Urinary bladder (tissue), 3 donors: ENCODE measurements at regions not wholly inside any gene's neighbourhood (a gene's known extent, or its start where the extent isn't known, plus 50 kb on each side); places are given as distances from the start of the nearest gene placed in this dataset.

ENCODE experiments used
- DNase-seq: peaks from one replicate; pipeline ENCODE4 v3.0.0-alpha.2; 2015; ENCODE audit errors: extremely low spot score
- H3K27ac ChIP-seq: one replicate; pipeline ENCODE4 v1.5.1; 2013; ENCODE audit warnings: low read depth, mild to moderate bottlenecking, moderate library complexity
- H3K36me3 ChIP-seq: one replicate; pipeline ENCODE4 v1.6.1; 2013; ENCODE audit warnings: mild to moderate bottlenecking, moderate library complexity; ENCODE audit not compliant: insufficient read depth
- H3K4me1 ChIP-seq: one replicate; pipeline ENCODE4 v1.6.1; 2013; ENCODE audit warnings: mild to moderate bottlenecking, moderate library complexity; ENCODE audit not compliant: insufficient read depth
- H3K4me3 ChIP-seq: one replicate; pipeline ENCODE4 v1.5.1; 2013; ENCODE audit warnings: low read depth, low read length
- WGBS: extraction: QIAGEN DNeasy Blood & Tissue Kit; methylation state at CpG from one replicate; pipeline ENCODE4 v1.1.7; 2013; 5-methylcytosine and 5-hydroxymethylcytosine counted together
- donor health status: healthy with polysubstance abuse.
- donor health status: healthy.

GRCh38 chr11:112727341-112727841 lies 233.8 kb upstream of the NCAM1 start:
- WGBS, result 45% methylated on average over 3 of the region's 3 CpGs
- H3K4me1 ChIP-seq, result no peaks in the 10 kb centered on the region
- DNase-seq, result no peak
- no peaks in the 10 kb centered on the region for H3K36me3 ChIP-seq
- H3K4me3 ChIP-seq, result no peak overlapping the region
- H3K27ac ChIP-seq, result no peak overlapping the region

DNA sequence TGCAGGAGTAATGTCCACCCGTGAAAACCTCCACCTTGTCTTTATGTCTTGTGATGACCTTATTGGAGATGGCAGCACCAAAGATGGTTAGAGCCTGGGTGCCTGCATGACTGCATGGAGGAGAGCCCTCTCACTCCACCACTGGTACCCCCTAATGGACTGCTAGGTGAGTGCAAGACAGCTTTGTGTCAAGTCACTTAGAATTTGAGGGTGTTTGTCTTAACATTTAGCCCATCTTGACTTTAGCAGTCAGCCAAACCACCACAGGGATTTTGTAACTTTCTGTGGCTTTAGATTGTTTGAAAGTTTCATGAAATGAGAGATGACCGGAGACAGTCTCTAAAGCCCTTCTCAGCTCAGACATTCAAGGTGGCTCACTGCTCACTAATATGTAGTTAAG lies 232.9 kb upstream of the NCAM1 start:
- no peak overlapping the region for H3K4me3 ChIP-seq
- no peaks in the 10 kb centered on the region for H3K4me1 ChIP-seq
- no peaks in the 10 kb centered on the region for H3K36me3 ChIP-seq
- DNase-seq, result no peak
- H3K27ac ChIP-seq, result no peak overlapping the region
- WGBS, result 87% methylated on average over 2 of the region's 2 CpGs

- Histone ChIP-seq H3K27ac (no peak overlapping the region), H3K36me3 (no peaks in the 10 kb centered on the region), H3K4me1 (no peaks in the 10 kb centered on the region), H3K4me3 (no peak overlapping the region)
- 89% methylated on average over 4 of the region's 4 CpGs for WGBS
- DNase-seq, result no peak
Observed at GRCh38 chr11:112728716-112729115, 232.5 kb upstream of the NCAM1 start.

GRCh38 chr11:112730591-112730990 lies 230.6 kb upstream of the NCAM1 start:
- H3K36me3 ChIP-seq, result no peaks in the 10 kb centered on the region
- no peaks in the 10 kb centered on the region for H3K4me1 ChIP-seq
- DNase-seq, result no peak
- 54% methylated on average over 5 of the region's 5 CpGs for WGBS
- no peak overlapping the region for H3K27ac ChIP-seq
- no peak overlapping the region for H3K4me3 ChIP-seq

GRCh38 chr11:112731538-112731937 lies 229.7 kb upstream of the NCAM1 start:
- Histone ChIP-seq H3K36me3 (no peaks in the 10 kb centered on the region), H3K4me3 (no peak overlapping the region), H3K27ac (no peak overlapping the region), H3K4me1 (no peaks in the 10 kb centered on the region)
- 83% methylated on average over 2 of the region's 2 CpGs for WGBS
- DNase-seq, result no peak

DNA sequence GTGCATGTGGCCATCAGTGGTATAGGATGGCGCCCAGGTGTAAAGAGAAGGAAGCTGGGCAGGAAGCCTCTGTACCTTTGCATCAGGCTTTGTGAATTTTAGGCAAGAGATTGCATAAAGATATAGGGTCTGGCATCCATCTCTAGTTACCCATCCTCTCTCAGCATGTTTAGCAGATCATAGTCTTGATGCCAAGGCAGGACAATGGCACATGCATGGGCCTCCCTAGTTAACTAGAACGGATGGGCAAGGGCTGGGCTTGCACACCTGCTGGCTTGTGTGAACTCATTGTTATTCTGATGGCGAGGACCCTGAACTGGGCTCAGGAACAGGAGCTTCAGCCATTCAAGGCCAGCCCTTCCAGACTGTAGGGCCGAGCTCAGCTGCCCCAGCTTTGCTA lies 229.2 kb upstream of the NCAM1 start:
- no peaks in the 10 kb centered on the region for H3K4me1 ChIP-seq
- no peak for DNase-seq
- H3K4me3 ChIP-seq, result no peak overlapping the region
- no peak overlapping the region for H3K27ac ChIP-seq
- WGBS, result 75% methylated on average over 4 of the region's 4 CpGs
- H3K36me3 ChIP-seq, result no peaks in the 10 kb centered on the region

DNA sequence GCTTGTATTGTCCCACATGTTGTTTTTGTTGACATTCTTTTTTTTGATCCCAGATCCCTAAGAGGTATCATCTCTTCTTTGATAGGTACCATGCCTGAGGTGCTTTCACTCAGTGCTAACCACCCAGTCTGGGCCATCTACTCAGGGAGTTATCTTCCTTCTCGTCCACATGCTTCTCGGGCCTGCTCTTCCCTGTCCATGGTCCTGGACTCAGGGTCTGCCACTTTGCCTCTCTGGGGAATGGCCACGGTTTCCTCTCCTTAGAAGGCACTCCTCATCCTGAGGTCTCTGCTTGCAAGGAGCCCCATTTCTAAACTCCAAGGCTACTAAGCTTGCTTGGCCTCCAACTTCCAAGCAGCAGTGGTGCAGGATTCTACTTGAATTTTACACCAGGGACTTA lies 227.0 kb upstream of the NCAM1 start:
- H3K4me3 ChIP-seq, result no peak overlapping the region
- H3K36me3 ChIP-seq, result no peaks in the 10 kb centered on the region
- DNase-seq, result peak; percentile 20
- H3K4me1 ChIP-seq, result no peaks in the 10 kb centered on the region
- 6% methylated on average over 3 of the region's 3 CpGs for WGBS
- H3K27ac ChIP-seq, result no peak overlapping the region

- no peak overlapping the region for H3K27ac ChIP-seq
- no peak overlapping the region for H3K4me3 ChIP-seq
- no peak for DNase-seq
- H3K36me3 ChIP-seq, result no peaks in the 10 kb centered on the region
- 67% methylated on average over 2 of the region's 2 CpGs for WGBS
- H3K4me1 ChIP-seq, result no peaks in the 10 kb centered on the region
Observed at GRCh38 chr11:112735470-112735869, 225.8 kb upstream of the NCAM1 start.

- Histone ChIP-seq H3K4me3 (no peak overlapping the region), H3K36me3 (no peaks in the 10 kb centered on the region), H3K4me1 (no peaks in the 10 kb centered on the region), H3K27ac (no peak overlapping the region)
- no peak for DNase-seq
- WGBS, result 54% methylated on average over 2 of the region's 2 CpGs
Observed at GRCh38 chr11:112744041-112744440, 217.2 kb upstream of the NCAM1 start.

GRCh38 chr11:112745973-112746372 lies 215.2 kb upstream of the NCAM1 start:
- Histone ChIP-seq H3K4me1 (no peaks in the 10 kb centered on the region), H3K4me3 (no peak overlapping the region), H3K27ac (no peak overlapping the region), H3K36me3 (no peaks in the 10 kb centered on the region)
- 75% methylated on average over 6 of the region's 6 CpGs for WGBS
- no peak for DNase-seq

GRCh38 chr11:112748252-112748651 lies 213.0 kb upstream of the NCAM1 start:
- 76% methylated on average over 5 of the region's 5 CpGs for WGBS
- H3K27ac ChIP-seq, result no peak overlapping the region
- H3K4me1 ChIP-seq, result no peaks in the 10 kb centered on the region
- no peak overlapping the region for H3K4me3 ChIP-seq
- DNase-seq, result no peak
- no peaks in the 10 kb centered on the region for H3K36me3 ChIP-seq

- H3K27ac ChIP-seq, result no peak overlapping the region
- WGBS, result 25% methylated on average over 10 of the region's 10 CpGs
- no peaks in the 10 kb centered on the region for H3K4me1 ChIP-seq
- DNase-seq, result no peak
- no peaks in the 10 kb centered on the region for H3K36me3 ChIP-seq
- H3K4me3 ChIP-seq, result no peak overlapping the region
Observed at GRCh38 chr11:112748713-112749543, 212.3 kb upstream of the NCAM1 start.

DNA sequence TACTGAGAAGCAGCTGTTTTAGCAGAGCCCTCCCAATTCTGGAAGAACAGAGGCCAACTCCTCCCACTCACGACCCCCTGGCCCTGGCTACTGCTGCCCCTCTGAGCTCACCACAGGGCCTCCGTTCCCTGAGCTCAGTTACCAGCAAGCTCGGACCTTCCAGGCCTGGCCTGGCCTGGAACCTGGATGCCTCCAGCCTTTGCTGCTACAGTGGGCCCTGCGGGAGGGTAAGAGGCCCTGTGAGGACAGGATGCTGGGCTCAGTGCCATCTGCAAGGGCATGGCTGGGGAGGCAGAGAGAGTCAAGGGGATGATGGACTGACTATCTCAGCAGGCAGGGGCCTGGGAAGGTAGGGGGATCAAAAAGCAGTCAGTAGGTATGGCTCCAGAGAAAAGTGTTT lies 209.9 kb upstream of the NCAM1 start:
- no peak for DNase-seq
- Histone ChIP-seq H3K4me1 (no peaks in the 10 kb centered on the region), H3K4me3 (no peak overlapping the region), H3K36me3 (no peaks in the 10 kb centered on the region), H3K27ac (no peak overlapping the region)
- WGBS, result 75% methylated on average over 4 of the region's 4 CpGs

DNA sequence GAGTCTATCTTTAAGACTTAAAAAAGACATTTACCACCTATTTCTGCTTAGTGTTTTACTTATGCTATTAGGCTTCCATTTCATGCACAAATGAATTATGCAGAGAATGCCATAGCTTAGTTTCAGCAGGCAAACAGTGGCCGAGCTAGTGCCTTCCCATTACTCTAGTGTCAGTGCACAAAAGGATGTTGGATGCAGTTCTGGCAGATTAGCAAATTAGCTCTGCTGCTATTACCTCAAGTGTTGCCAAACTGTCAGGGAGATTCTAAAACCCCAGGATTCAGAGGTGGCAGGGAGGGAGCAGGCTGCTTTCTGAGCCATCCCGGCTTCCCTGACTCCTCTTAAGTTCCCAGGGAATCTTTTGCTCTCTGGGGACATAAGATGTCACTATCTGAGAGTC lies 209.4 kb upstream of the NCAM1 start:
- Histone ChIP-seq H3K36me3 (no peaks in the 10 kb centered on the region), H3K4me1 (no peaks in the 10 kb centered on the region), H3K27ac (no peak overlapping the region), H3K4me3 (no peak overlapping the region)
- WGBS, result 72% methylated on average over 2 of the region's 2 CpGs
- no peak for DNase-seq
